Esophagus mucosa (tissue), 1 donor: ENCODE measurements at regions not wholly inside any gene's neighbourhood (a gene's known extent, or its start where the extent isn't known, plus 50 kb on each side); places are given as distances from the start of the nearest gene placed in this dataset.

Experiments used
- ATAC-seq: fragments of 200-7000 bp; cut with Tn5 transposase; one replicate; pipeline ENCODE4 v1.9.1; 2020
- donor health status: DM: yes; HTN: yes; CAD: no.

DNA sequence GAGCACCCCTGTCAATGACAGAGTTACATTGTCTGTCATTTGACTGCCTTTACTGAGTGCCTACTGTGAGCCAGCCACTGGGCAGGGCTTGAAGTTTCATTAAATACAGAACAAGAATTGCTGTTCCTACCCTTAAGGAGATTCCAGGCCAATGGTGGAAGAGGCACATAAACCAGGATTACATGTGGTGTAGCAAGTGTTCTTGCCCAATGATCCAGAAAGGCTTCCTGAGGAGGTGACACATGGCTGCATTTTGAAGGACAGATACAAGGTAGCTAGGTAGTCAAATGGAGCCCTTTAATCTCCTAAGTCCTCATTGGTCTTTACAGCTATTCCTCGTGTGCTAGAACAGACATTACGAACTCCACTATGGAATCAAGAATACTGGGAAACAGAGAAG is 312.7 kb downstream of the ETAA1 start:
- no peak for ATAC-seq

GRCh38 chr2:67712484-67712883 is 315.4 kb downstream of the ETAA1 start:
- ATAC-seq = no peak

- ATAC-seq = no peak
Measured at GRCh38 chr2:67713376-67713775, 316.2 kb downstream of the ETAA1 start.

DNA sequence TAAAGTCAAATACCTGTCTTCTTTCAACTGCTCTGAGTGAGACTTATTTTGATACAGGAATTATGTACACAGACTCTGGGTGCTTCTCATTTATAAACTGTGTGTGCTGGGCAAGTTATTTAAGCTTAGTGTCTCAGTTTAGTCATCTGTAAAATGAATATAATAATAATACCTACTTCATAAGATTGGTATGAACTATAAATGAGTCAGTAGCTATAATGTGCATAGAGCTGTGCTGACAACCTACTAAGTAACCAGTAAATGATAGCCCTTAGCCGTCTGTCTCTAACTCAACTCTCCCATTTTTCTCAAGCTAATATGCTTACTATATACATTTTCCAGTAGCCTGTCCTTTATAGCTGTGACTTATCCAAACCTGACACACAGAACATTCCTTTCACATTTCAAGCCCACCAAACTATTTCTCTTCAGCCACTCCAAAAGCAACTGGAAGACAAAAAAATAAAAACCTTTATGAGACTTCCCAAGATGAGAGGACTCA is 319.8 kb downstream of the ETAA1 start:
- no peak for ATAC-seq

- ATAC-seq = no peak
Measured at GRCh38 chr2:67717692-67718091, 320.6 kb downstream of the ETAA1 start.

- no peak for ATAC-seq
Measured at GRCh38 chr2:67719351-67719750, 322.2 kb downstream of the ETAA1 start.

DNA sequence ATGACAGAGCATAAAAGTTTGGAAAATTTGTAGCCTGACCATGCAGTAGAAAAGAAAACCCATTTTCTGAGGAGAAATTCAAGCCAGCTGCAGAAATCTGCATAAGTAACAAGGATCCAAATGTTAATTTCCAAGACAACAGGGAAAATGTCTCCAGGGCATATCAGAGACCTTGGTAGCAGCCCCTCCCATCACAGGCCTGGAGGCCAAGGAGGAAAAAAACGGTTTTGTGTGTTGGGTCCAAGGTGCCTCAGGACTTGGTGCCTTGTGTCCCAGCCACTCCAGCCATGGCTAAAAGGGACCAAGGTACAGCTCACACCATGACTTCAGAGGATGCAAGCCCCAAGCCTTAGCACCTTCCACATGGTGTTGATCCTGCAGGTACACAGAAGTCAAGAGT is 324.4 kb downstream of the ETAA1 start:
- no peak for ATAC-seq

- ATAC-seq = no peak
Measured at GRCh38 chr2:67724261-67724660, 327.1 kb downstream of the ETAA1 start.

DNA sequence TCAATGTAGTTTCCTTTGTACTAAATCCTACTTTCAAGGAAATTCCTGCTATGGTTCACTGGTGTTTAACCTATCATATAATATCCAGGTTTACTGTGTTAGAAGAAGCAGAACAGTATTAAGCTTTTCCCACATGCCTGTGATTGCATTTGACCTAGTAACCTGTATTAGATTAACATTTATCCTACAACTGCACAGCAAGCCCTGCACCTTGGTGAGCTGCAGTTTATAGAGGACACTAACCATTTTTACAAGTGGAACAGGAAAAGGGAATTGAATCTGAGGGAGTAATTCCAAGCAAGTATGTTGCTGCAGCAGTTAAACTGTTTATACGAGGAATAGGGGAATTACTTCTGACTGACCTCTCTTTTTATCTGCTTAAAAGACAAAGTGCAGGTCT is 328.6 kb downstream of the ETAA1 start:
- no peak for ATAC-seq

GRCh38 chr2:67726416-67726815 is 329.3 kb downstream of the ETAA1 start:
- ATAC-seq = peak; percentile 70

GRCh38 chr2:67727131-67727530 is 330.0 kb downstream of the ETAA1 start:
- no peak for ATAC-seq

DNA sequence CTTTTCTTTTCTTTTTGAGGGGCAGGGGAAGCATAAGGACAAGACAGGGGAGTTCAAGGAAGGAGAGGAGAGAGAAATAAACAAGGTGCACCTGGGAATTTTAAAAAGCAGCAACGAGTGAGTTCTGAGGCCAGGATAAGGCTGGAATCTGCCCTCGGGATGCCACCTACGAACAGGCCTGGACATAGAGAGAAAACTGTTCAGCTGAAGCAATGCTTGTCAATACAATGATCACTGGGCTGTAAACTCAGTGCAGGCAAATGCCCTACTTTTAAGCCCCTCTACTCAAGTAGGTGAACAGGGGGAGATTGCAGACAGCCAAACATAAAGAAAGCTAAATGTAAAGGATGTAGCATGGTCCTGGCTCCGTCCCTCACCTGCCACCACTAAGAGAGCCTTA is 330.5 kb downstream of the ETAA1 start:
- ATAC-seq = no peak

GRCh38 chr2:67729474-67729873 is 332.3 kb downstream of the ETAA1 start:
- no peak for ATAC-seq

DNA sequence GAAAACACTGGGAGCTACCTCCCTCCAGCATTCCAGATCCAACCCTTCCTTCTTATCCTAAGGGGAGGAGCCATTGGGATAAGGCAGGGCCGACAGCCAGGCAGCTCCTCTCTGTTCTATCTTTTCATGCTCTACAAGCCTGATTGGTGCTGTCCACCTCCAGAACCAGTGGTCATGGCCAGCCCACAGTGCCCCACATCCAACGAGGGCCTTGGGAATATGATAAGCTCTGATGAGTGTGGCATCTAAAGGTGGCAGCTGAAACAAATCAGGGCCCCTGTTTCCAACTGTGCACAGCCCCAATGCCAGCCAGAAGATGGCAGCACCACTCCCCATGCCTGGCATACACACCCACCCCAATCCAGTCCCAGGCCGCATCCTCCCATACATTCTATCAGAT is 329.3 kb downstream of the C1D start:
- ATAC-seq = no peak

DNA sequence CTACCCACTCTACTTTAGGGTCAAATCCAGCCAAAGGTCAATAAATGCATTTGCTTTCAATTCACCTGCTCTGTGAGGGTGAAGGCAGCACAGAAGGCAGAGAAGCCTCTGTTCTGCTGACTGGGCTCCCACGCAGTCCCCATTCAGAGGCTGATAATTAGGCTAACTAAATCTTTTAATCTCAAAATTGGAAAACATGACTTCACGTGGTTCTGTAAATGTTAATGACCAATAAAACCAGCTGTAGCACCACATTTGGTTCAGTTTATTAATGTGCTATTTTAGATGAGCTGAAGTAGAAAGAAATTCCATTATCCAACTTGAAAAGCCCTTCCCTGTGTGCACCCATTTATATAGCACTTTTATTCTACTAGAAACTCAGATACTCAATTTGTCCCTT is 310.6 kb downstream of the C1D start:
- no peak for ATAC-seq

GRCh38 chr2:67752969-67753368 is 309.8 kb downstream of the C1D start:
- no peak for ATAC-seq

- no peak for ATAC-seq
Measured at GRCh38 chr2:67755156-67755882, 307.5 kb downstream of the C1D start.

DNA sequence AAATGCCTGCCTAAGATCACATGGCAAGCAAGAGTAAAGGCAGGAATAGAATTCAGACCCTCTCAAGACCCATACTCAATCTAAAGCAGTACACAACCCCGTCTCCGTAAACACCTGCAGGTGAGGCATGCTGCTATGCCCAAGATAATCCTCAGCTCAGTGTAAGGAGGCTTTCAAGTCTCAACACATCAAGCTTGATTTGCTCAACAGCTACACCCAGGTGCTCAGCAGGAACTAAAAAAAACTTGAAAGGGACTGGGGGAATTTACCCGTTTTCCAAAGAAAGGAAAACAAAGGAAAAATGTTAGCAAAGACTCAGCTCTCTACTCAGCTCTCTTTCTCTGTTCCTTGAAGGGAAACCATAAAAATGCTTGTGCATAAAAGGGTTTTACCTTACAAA is 301.8 kb downstream of the C1D start:
- ATAC-seq = peak; percentile 95

- no peak for ATAC-seq
Measured at GRCh38 chr2:67771380-67771779, 291.4 kb downstream of the C1D start.

GRCh38 chr2:67772216-67773170 is 290.3 kb downstream of the C1D start:
- no peak for ATAC-seq

DNA sequence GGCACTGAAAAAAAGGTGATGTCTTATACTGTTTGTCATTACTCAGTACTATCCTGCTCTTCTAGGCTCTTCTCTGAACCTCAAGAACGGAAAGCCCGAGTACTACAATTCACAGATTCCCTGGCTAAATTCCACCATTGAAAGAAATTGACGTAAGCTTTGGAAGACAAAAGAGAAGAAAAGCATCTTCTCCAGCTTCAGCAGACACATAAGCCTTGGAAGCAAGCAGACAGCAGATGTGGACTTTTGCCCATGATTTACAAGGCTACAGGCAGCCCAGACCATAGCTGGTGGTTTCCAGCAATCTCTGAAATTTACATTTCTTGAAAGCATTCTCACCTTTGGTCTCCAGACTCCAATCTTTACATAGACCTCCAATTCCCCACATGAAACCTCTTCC is 289.0 kb downstream of the C1D start:
- no peak for ATAC-seq

DNA sequence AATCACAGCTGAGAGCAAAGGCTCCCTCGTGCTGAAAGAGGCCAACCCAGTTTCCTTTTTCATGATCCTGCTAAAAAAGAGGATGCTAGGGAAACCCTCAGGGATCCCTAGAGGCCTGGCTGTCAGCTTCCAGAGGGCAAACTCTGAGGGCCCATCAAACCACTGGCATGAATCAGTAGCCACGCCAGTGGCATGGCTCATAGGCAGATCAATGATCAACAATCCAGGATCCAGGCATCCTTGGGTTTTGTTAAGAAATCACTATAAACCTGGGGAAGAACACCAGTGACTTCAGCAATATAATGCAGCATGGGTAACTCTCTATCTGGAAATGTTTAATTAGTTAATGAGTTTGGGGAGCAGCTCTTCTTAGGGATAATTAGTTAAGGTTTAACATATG is 286.5 kb downstream of the C1D start:
- no peak for ATAC-seq

DNA sequence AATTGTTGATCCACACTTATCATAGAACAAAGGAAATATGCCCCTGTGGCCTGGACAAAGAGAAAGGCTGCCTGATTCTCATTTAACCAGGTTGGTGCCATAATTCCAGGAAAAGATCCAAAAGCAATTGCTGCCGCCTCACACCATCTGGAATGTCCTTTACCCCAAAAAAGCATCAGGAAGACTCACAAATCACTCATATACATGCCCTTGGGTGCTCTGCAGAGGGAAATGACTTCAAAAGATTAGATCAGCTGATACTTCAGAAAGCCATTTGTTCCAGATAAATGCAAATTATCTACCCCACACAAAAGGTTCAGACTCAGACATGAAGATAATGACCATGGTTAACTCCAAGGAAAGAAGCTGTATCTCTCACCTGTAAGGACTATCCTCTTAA is 285.8 kb downstream of the C1D start:
- ATAC-seq = no peak
